ENCODE measurements at regions not wholly inside any gene's neighbourhood (a gene's known extent, or its start where the extent isn't known, plus 50 kb on each side); places are given as distances from the start of the nearest gene placed in this dataset.

- Histone ChIP-seq H3K4me1 (ENCODE audit: insufficient read depth, low read length) (no peaks in the 10 kb centered on the region), H3K36me3 (ENCODE audit: insufficient read depth, low read length) (no peaks in the 10 kb centered on the region), H3K9ac (ENCODE audit: low read depth, low read length) (no peak overlapping the region), H3K9me3 (ENCODE audit: control insufficient read depth, insufficient read depth, low read length) (no peaks in the 10 kb centered on the region)
Measured at GRCh38 chr10:25696013-25696708, 237.9 kb upstream of the MYO3A start.

DNA sequence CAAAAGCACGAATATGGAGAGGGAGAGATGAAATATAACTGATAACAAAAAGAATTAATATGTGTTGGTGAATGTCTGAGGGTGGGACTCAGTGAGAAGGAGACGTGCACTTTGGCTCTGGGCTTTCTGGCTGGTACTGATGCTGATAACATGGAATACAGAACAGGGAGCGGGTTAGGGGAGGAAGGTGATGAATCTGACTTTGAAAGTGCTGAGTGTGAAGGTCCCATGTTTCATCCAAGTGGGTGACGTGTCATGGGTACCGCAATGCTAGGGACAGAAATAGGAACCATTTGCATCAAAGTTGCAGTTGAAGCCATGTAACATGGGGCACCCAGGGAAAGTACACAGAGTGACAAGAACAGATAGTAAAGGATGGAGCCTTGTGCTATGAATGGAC, 236.6 kb upstream of the MYO3A start:
- Histone ChIP-seq H3K4me1 (ENCODE audit: insufficient read depth, low read length) (no peaks in the 10 kb centered on the region), H3K9me3 (ENCODE audit: control insufficient read depth, insufficient read depth, low read length) (no peaks in the 10 kb centered on the region), H3K36me3 (ENCODE audit: insufficient read depth, low read length) (no peaks in the 10 kb centered on the region), H3K9ac (ENCODE audit: low read depth, low read length) (no peak overlapping the region)

- H3K9me3 ChIP-seq (ENCODE audit: control insufficient read depth, insufficient read depth, low read length): no peaks in the 10 kb centered on the region
- H3K4me1 ChIP-seq (ENCODE audit: insufficient read depth, low read length): no peaks in the 10 kb centered on the region
- H3K9ac ChIP-seq (ENCODE audit: low read depth, low read length): no peak overlapping the region
- no peaks in the 10 kb centered on the region for H3K36me3 ChIP-seq (ENCODE audit: insufficient read depth, low read length)
Measured at GRCh38 chr10:25698638-25699037, 235.4 kb upstream of the MYO3A start.

- Histone ChIP-seq H3K9ac (ENCODE audit: low read depth, low read length) (no peak overlapping the region), H3K4me1 (ENCODE audit: insufficient read depth, low read length) (no peaks in the 10 kb centered on the region; the same call in 1 of the 2 replicates), H3K36me3 (ENCODE audit: insufficient read depth, low read length) (no peaks in the 10 kb centered on the region; the same call in 1 of the 2 replicates), H3K9me3 (ENCODE audit: control insufficient read depth, insufficient read depth, low read length) (no peaks in the 10 kb centered on the region)
Measured at GRCh38 chr10:25699631-25700030, 234.4 kb upstream of the MYO3A start.

DNA sequence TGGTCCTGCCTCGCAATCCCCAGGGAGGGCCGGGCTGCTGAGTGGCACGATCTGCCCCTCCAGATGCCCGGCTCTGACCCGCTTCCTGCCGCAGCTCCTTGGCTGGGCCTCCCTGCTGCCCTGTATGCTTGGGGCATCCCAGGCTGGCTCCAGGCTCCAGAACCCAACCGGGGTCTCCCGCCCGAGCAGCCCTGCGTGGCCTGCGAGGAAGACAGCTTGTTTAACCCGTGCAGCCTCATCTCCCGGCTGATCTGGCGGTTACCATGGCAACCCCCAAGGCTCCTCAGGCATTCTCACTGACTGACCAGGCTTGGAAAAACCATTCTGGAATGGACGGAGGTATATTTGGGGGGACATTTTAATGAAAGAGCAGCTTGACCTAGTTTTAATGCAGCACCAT, 232.4 kb upstream of the MYO3A start:
- H3K9ac ChIP-seq (ENCODE audit: low read depth, low read length): no peak overlapping the region

DNA sequence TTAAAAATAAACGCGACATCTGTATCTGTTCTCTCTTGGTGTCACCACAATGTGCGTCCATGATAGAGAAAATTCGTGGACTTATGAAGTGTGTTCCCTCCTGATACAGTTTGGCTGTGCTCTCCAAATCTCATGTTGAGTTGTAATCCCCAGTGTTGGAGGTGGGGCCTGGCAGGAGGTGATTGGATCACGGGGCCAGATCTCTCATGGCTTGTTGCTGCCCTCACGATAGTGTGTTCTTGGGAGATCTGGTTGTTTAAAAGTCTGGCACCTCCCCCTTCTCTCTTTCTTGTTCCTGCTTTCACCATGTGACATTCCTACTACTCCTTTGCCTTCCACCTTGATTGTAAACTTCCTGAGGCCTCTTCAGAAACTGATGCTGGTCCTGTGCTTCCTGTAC, 229.4 kb upstream of the MYO3A start:
- no peak overlapping the region for H3K9ac ChIP-seq (ENCODE audit: low read depth, low read length)
- H3K9me3 ChIP-seq (ENCODE audit: control insufficient read depth, insufficient read depth, low read length): no peaks in the 10 kb centered on the region
- no peaks in the 10 kb centered on the region; the same call in 1 of the 2 replicates for H3K4me1 ChIP-seq (ENCODE audit: insufficient read depth, low read length)
- H3K36me3 ChIP-seq (ENCODE audit: insufficient read depth, low read length): no peaks in the 10 kb centered on the region; the same call in 1 of the 2 replicates

More for the DNA sequence above, 232.4 kb upstream of the MYO3A start:
- no peaks in the 10 kb centered on the region; the same call in 1 of the 2 replicates for H3K4me1 ChIP-seq (ENCODE audit: insufficient read depth, low read length)
- H3K9me3 ChIP-seq (ENCODE audit: control insufficient read depth, insufficient read depth, low read length): no peaks in the 10 kb centered on the region
- H3K36me3 ChIP-seq (ENCODE audit: insufficient read depth, low read length): no peaks in the 10 kb centered on the region; the same call in 1 of the 2 replicates

- H3K36me3 ChIP-seq (ENCODE audit: insufficient read depth, low read length): no peaks in the 10 kb centered on the region; the same call in 1 of the 2 replicates
- H3K9me3 ChIP-seq (ENCODE audit: control insufficient read depth, insufficient read depth, low read length): no peaks in the 10 kb centered on the region
- no peaks in the 10 kb centered on the region; the same call in 1 of the 2 replicates for H3K4me1 ChIP-seq (ENCODE audit: insufficient read depth, low read length)
- H3K9ac ChIP-seq (ENCODE audit: low read depth, low read length): no peak overlapping the region
Measured at GRCh38 chr10:25707572-25707971, 226.5 kb upstream of the MYO3A start.

DNA sequence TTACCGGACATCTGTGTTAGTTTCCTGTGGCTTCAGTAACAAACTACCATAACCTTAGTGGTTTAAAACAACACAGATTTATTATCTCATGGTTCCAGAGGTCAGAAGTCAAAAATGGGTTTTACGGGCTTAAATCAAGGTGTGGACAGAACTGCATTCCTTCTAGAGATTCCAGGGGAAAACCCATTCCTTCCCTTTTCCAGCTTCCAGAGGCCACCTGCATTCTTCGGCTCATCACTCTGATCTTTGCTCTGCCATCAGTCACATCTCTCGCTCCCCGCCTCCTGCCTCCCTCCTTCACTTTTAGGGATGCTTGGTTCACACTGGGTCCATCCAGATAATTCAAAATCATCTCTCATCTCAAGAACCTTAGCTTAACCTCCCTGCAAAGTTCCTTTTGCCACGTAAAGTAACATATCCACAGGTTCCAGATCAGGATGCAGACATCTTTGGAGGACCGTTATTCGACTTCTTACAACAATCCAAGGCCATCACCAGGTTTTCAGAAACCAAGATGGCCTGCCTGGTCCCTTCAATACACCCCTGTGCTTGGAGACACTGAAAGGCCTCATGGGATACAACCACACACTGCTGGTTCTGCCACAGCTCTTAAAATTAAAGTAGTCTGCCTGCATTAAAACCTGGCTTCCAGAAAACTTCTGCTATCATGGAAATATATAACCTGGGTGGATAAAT, 225.9 kb upstream of the MYO3A start:
- H3K9me3 ChIP-seq (ENCODE audit: control insufficient read depth, insufficient read depth, low read length): no peaks in the 10 kb centered on the region

GRCh38 chr10:25713894-25714240, 220.2 kb upstream of the MYO3A start:
- Histone ChIP-seq H3K4me1 (ENCODE audit: insufficient read depth, low read length) (no peaks in the 10 kb centered on the region), H3K9me3 (ENCODE audit: control insufficient read depth, insufficient read depth, low read length) (no peaks in the 10 kb centered on the region), H3K9ac (ENCODE audit: low read depth, low read length) (no peak overlapping the region), H3K36me3 (ENCODE audit: insufficient read depth, low read length) (no peaks in the 10 kb centered on the region; the same call in 1 of the 2 replicates)

More for the DNA sequence above, 225.9 kb upstream of the MYO3A start:
- no peak overlapping the region for H3K9ac ChIP-seq (ENCODE audit: low read depth, low read length)
- no peaks in the 10 kb centered on the region; the same call in 1 of the 2 replicates for H3K4me1 ChIP-seq (ENCODE audit: insufficient read depth, low read length)
- no peaks in the 10 kb centered on the region; the same call in 1 of the 2 replicates for H3K36me3 ChIP-seq (ENCODE audit: insufficient read depth, low read length)

- Histone ChIP-seq H3K9ac (ENCODE audit: low read depth, low read length) (no peak overlapping the region), H3K36me3 (ENCODE audit: insufficient read depth, low read length) (no peaks in the 10 kb centered on the region), H3K4me1 (ENCODE audit: insufficient read depth, low read length) (no peaks in the 10 kb centered on the region), H3K9me3 (ENCODE audit: control insufficient read depth, insufficient read depth, low read length) (no peaks in the 10 kb centered on the region)
Measured at GRCh38 chr10:25724241-25724640, 209.8 kb upstream of the MYO3A start.

GRCh38 chr10:25725917-25726716, 207.9 kb upstream of the MYO3A start:
- H3K9ac ChIP-seq (ENCODE audit: low read depth, low read length): no peak overlapping the region
- H3K9me3 ChIP-seq (ENCODE audit: control insufficient read depth, insufficient read depth, low read length): no peaks in the 10 kb centered on the region
- no peaks in the 10 kb centered on the region for H3K4me1 ChIP-seq (ENCODE audit: insufficient read depth, low read length)
- H3K36me3 ChIP-seq (ENCODE audit: insufficient read depth, low read length): no peaks in the 10 kb centered on the region

GRCh38 chr10:25738776-25739175, 195.3 kb upstream of the MYO3A start:
- Histone ChIP-seq H3K9ac (ENCODE audit: low read depth, low read length) (no peak overlapping the region), H3K4me1 (ENCODE audit: insufficient read depth, low read length) (no peaks in the 10 kb centered on the region), H3K36me3 (ENCODE audit: insufficient read depth, low read length) (no peaks in the 10 kb centered on the region), H3K9me3 (ENCODE audit: control insufficient read depth, insufficient read depth, low read length) (no peaks in the 10 kb centered on the region)

- Histone ChIP-seq H3K9me3 (ENCODE audit: control insufficient read depth, insufficient read depth, low read length) (no peaks in the 10 kb centered on the region), H3K36me3 (ENCODE audit: insufficient read depth, low read length) (no peaks in the 10 kb centered on the region), H3K9ac (ENCODE audit: low read depth, low read length) (no peak overlapping the region), H3K4me1 (ENCODE audit: insufficient read depth, low read length) (peaks cover 14% of the 10 kb centered on the region; the same call in 1 of the 2 replicates)
Measured at GRCh38 chr10:25743832-25744231, 190.2 kb upstream of the MYO3A start.

DNA sequence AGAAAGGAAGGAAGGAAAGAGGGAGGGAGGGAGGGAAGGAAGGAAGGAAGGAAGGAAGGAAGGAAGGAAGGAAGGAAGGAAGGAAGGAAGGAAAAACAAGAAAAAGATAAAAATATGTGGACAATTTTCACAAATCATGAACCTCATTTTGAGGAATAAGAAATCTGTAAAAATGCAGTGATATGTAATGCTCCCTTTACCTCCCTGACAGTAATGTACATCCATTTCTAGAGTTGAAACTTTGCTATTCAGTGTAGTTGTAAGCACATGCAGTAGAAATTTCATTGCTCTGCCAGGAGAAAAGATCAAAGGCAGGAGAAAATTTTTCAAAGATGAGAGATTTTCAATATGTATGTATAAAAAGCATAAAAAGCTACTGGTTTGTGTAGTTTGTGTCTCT, 189.5 kb upstream of the MYO3A start:
- Histone ChIP-seq H3K9ac (ENCODE audit: low read depth, low read length) (no peak overlapping the region), H3K36me3 (ENCODE audit: insufficient read depth, low read length) (no peaks in the 10 kb centered on the region), H3K4me1 (ENCODE audit: insufficient read depth, low read length) (peaks cover 14% of the 10 kb centered on the region; the same call in 1 of the 2 replicates), H3K9me3 (ENCODE audit: control insufficient read depth, insufficient read depth, low read length) (no peaks in the 10 kb centered on the region)

All from ES-I3 (cell line).